DMS79 (cell line): ENCODE measurements at regions not wholly inside any gene's neighbourhood (a gene's known extent, or its start where the extent isn't known, plus 50 kb on each side); places are given as distances from the start of the nearest gene placed in this dataset.

Experiments used
- DNase-seq: peaks from one replicate; lab custom pipeline; 2025; lab: John Stamatoyannopoulos, UW

- no peak for DNase-seq
Observed at GRCh38 chr3:124671106-124671505, 59.1 kb upstream of the UMPS start.

GRCh38 chr3:124674336-124674735 lies 55.9 kb upstream of the UMPS start:
- no peak for DNase-seq

- no peak for DNase-seq
Observed at GRCh38 chr3:124676236-124676635, 54.0 kb upstream of the UMPS start.

GRCh38 chr3:124679048-124679638 lies 51.1 kb upstream of the UMPS start:
- DNase-seq = no peak
